Suprapubic skin (tissue), 4 donors: ENCODE measurements at regions not wholly inside any gene's neighbourhood (a gene's known extent, or its start where the extent isn't known, plus 50 kb on each side); places are given as distances from the start of the nearest gene placed in this dataset.

Experiments used
- POLR2A ChIP-seq, 2 donors: fragments of 450-650 bp; IDR thresholded peaks; one replicate each; pipeline ENCODE4 v1.6.1; 2017; ENCODE audit warnings: antibody characterized with exemption in 2 of 2, mild to moderate bottlenecking in 2 of 2, moderate library complexity in 2 of 2
- POLR2AphosphoS5 ChIP-seq, 3 donors: sonication (generic); formaldehyde crosslinking; IDR thresholded peaks; one replicate each; pipeline ENCODE4 v1.6.1; 2017; ENCODE audit warnings: antibody characterized with exemption in 3 of 3
- TF ChIP-seq, protein P1 (sequence below), 2 donors: fragments of 200-600 bp in 1 of 2; fragments of 450-650 bp in 1 of 2; sonication (generic) in 1 of 2; IDR thresholded peaks; one replicate each; pipeline ENCODE4 v1.5.1; 2016 to 2019; ENCODE audit warnings: antibody characterized with exemption in 2 of 2, mild to moderate bottlenecking in 1 of 2, moderate library complexity in 1 of 2

- TF ChIP-seq POLR2AphosphoS5 (IDR thresholded peaks at IDR 0.05) (no peak), POLR2A (IDR thresholded peaks at IDR 0.05) (no peak)
- TF ChIP-seq, protein P1, sequence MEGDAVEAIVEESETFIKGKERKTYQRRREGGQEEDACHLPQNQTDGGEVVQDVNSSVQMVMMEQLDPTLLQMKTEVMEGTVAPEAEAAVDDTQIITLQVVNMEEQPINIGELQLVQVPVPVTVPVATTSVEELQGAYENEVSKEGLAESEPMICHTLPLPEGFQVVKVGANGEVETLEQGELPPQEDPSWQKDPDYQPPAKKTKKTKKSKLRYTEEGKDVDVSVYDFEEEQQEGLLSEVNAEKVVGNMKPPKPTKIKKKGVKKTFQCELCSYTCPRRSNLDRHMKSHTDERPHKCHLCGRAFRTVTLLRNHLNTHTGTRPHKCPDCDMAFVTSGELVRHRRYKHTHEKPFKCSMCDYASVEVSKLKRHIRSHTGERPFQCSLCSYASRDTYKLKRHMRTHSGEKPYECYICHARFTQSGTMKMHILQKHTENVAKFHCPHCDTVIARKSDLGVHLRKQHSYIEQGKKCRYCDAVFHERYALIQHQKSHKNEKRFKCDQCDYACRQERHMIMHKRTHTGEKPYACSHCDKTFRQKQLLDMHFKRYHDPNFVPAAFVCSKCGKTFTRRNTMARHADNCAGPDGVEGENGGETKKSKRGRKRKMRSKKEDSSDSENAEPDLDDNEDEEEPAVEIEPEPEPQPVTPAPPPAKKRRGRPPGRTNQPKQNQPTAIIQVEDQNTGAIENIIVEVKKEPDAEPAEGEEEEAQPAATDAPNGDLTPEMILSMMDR (IDR thresholded peaks at IDR 0.05) = no peak
Measured at GRCh38 chr7:51613911-51614357, 297.3 kb upstream of the COBL start.
